Aorta (tissue), 5 donors: ENCODE measurements at regions not wholly inside any gene's neighbourhood (a gene's known extent, or its start where the extent isn't known, plus 50 kb on each side); places are given as distances from the start of the nearest gene placed in this dataset.

Experiments
- ATAC-seq: fragments of 200-7000 bp; cut with Tn5 transposase; one replicate; pipeline ENCODE4 v1.9.1; 2022; ENCODE audit warnings: moderate library complexity; ENCODE audit not compliant: low FRiP score
- DNase-seq, 2 donors: peaks; one replicate each; pipeline ENCODE4 v3.0.0-alpha.2; 2020
- H3K27ac ChIP-seq, 2 donors: one replicate each; pipeline ENCODE4 v1.5.1; 2013; ENCODE audit warnings: low read length in 2 of 2, mild to moderate bottlenecking in 2 of 2, moderate library complexity in 2 of 2, control low read depth in 1 of 2, inconsistent platforms in 1 of 2, low read depth in 1 of 2
- H3K27me3 ChIP-seq, 2 donors: one replicate each; pipeline ENCODE4 v1.6.1; 2013; ENCODE audit warnings: control low read depth in 1 of 2, low read length in 1 of 2, mild to moderate bottlenecking in 1 of 2, moderate library complexity in 1 of 2; ENCODE audit not compliant: insufficient read depth in 2 of 2, control insufficient read depth in 1 of 2
- H3K36me3 ChIP-seq, 2 donors: one replicate each; pipeline ENCODE4 v1.6.1; 2013; ENCODE audit warnings: control low read depth in 1 of 2, low read length in 1 of 2, mild to moderate bottlenecking in 1 of 2; ENCODE audit not compliant: insufficient read depth in 2 of 2, control insufficient read depth in 1 of 2
- H3K4me1 ChIP-seq, 2 donors: one replicate each; pipeline ENCODE4 v1.6.1; 2013; ENCODE audit warnings: low read length in 2 of 2, control low read depth in 1 of 2, mild to moderate bottlenecking in 1 of 2, moderate library complexity in 1 of 2; ENCODE audit not compliant: insufficient read depth in 2 of 2, control insufficient read depth in 1 of 2
- H3K4me3 ChIP-seq, 2 donors: one replicate each; pipeline ENCODE4 v1.5.1; 2013; ENCODE audit warnings: low read length in 2 of 2, control low read depth in 1 of 2, mild to moderate bottlenecking in 1 of 2
- H3K9me3 ChIP-seq: one replicate; pipeline ENCODE4 v1.6.1; 2013; ENCODE audit warnings: mild to moderate bottlenecking, low read length; ENCODE audit not compliant: control insufficient read depth
- WGBS, 2 donors: extraction: QIAGEN DNeasy Blood & Tissue Kit; methylation state at CpG; one replicate each; pipeline ENCODE4 v1.1.7; 2013; 5-methylcytosine and 5-hydroxymethylcytosine counted together
- intact Hi-C, 2 donors: fragments of 100-400 bp; cut with DNase I; formaldehyde crosslinking; loops; one replicate each; pipeline versions ENCODE4 v1.14.2 to v1.15.0; 2022
- donor health status: healthy with polysubstance abuse.
- donor health status: Bipolar disorder and iron deficiency.
- donor health status: DM: no; HTN: no; CAD: no.
- donor health status: DM: no; HTN: no; CAD: no.
- donor health status: DM: yes; HTN: yes; CAD: no.

DNA sequence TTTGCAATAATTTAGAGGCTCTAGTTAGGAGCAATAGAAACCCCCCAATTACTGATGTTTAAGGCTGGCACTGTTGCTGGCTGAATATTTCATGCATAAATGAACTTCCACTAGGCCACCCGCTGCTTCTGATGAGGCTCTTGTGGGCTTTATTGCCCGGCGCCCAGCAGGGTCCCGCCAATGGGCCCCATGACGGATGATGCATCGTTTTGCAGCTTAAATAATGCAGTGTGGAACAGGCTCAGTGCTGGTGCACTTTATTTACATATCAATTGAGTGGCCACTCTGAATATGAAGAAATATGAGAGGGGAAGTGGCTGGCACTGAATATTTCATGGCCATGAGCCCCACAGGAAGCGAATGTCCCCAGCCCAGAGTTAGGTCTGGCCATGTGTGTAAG is 155.3 kb upstream of the MAFB start:
- WGBS, 2 donors = 85 to 88% methylated on average over 7 of the region's 7 CpGs
- intact Hi-C loops = no loop called here
- Histone ChIP-seq H3K27ac (no peak overlapping the region), H3K9me3 (peaks cover 4% of the 10 kb centered on the region), H3K36me3 (no peaks in the 10 kb centered on the region), H3K27me3 (no peaks in the 10 kb centered on the region), H3K4me1 (no peaks in the 10 kb centered on the region), H3K4me3 (no peak overlapping the region)
- ATAC-seq = no peak
- DNase-seq = no peak

DNA sequence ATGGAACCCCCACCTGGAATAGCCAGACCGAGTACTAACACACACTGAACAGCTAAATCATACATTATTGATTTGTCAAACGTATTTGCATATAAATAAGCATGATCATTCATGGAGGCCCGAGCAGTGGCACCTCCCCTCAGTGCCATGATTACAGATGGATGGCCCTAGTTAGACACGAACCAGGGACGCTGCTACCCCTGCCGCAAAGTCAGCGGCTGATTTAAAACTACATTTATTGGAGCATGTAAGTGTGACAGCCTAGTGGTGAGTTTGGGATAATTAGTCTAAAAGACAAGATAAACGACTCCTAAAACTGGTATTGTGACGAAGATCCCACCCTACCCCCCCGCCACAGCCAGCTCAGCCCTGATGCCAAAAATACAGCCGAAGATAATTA is 159.1 kb upstream of the MAFB start:
- H3K9me3 ChIP-seq = peaks cover 4% of the 10 kb centered on the region
- no peak overlapping the region for H3K4me3 ChIP-seq
- WGBS, 2 donors = 85 to 91% methylated on average over 11 of the region's 11 CpGs
- H3K27ac ChIP-seq = no peak overlapping the region
- H3K27me3 ChIP-seq = no peaks in the 10 kb centered on the region
- H3K4me1 ChIP-seq = no peaks in the 10 kb centered on the region
- intact Hi-C loops = no loop called here
- no peak for ATAC-seq
- DNase-seq = no peak
- no peaks in the 10 kb centered on the region for H3K36me3 ChIP-seq

DNA sequence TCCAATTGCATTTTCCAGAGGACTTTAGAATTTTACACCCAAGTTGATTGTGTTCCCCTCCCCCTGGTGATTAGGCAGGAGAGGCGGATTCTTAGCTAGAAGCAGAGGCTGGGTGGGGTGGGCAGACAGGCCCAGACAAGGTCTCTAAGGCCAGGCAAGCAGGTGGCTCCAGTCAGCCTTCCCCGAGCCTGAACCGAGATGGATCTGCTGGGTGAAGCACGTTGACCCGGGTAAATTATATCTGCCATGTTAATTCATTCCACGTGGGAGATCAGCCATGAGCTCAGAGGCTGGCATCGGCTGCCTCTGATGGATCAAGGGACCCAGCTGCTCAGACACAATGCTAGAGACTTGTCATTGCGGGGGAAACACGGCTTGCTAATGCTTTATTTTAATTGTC is 159.5 kb upstream of the MAFB start:
- Histone ChIP-seq H3K36me3 (no peaks in the 10 kb centered on the region), H3K4me3 (no peak overlapping the region), H3K27ac (no peak overlapping the region), H3K4me1 (no peaks in the 10 kb centered on the region), H3K9me3 (peaks cover 4% of the 10 kb centered on the region), H3K27me3 (no peaks in the 10 kb centered on the region)
- intact Hi-C loops = no loop called here
- WGBS, 2 donors = 88 to 92% methylated on average over 9 of the region's 9 CpGs
- no peak for ATAC-seq
- DNase-seq = no peak

DNA sequence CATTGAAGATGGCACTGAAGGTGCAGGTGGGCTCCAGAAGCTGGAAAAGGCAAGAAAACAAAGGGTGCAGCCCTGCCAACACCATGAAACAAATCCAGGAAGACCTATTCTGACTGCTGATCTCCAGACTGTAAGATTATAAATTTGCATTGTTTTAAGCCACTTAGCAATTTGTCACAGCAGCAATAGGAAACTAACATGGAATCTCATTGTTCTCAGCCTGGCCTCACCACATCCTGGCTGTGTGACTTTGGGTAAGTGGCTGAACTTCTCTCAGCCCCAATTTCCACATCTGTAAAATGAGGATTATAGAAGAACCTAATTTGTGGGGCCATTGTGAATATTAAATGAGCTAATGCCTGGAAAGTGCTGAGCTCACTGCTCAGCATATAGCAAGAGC is 160.4 kb upstream of the MAFB start:
- peaks cover 4% of the 10 kb centered on the region for H3K9me3 ChIP-seq
- no peak overlapping the region for H3K27ac ChIP-seq
- no peaks in the 10 kb centered on the region for H3K4me1 ChIP-seq
- ATAC-seq = no peak
- H3K4me3 ChIP-seq = no peak overlapping the region
- H3K36me3 ChIP-seq = no peaks in the 10 kb centered on the region
- DNase-seq = no peak
- intact Hi-C loops = no loop called here
- H3K27me3 ChIP-seq = no peaks in the 10 kb centered on the region

DNA sequence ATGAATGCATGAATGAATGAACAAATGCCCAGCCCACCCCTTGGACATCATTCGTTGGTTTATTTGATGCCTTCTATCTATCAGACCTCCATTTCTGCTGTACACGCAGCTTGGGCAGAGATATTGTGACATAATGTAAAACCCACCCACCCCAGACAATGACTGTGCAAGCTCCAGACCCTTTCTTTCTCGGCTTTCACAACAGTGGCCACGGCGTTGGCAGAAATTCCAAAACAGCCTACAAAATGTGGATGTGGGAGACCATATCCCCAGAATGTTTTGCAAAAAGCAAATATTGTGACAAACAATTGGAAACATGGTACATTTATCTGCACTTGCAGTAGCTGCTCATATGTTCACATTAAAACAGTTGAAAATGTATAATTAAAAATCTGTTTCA is 162.0 kb upstream of the MAFB start:
- ATAC-seq (no peak), DNase-seq (no peak)
- Histone ChIP-seq H3K36me3 (no peaks in the 10 kb centered on the region), H3K9me3 (peaks cover under 1% of the 10 kb centered on the region), H3K4me3 (no peak overlapping the region), H3K27me3 (no peaks in the 10 kb centered on the region), H3K27ac (no peak overlapping the region), H3K4me1 (no peaks in the 10 kb centered on the region)
- WGBS, 2 donors = 87 to 88% methylated on average over 5 of the region's 5 CpGs
- intact Hi-C loops = no loop called here

DNA sequence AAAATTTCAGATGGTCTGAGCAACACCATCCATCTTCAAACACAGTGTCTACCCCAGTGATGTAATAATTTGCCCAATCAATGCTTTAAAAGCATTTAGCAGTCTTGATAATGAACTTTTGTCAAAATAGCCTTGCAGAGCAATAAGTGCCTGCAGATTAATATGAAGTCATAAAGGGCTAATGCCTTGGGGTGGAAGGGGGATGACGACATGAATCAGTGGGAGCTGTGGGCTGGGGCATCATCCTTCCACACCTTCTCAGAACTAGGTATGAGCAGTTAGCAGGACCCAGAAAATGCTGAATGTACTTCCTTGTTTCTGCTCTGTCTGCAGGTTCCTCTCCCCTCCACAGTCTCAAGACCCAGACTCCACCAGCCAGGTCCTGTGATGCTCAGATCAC is 166.2 kb upstream of the MAFB start:
- no peak for DNase-seq
- WGBS, 2 donors = 84 to 92% methylated on average over 1 of the region's 1 CpG

DNA sequence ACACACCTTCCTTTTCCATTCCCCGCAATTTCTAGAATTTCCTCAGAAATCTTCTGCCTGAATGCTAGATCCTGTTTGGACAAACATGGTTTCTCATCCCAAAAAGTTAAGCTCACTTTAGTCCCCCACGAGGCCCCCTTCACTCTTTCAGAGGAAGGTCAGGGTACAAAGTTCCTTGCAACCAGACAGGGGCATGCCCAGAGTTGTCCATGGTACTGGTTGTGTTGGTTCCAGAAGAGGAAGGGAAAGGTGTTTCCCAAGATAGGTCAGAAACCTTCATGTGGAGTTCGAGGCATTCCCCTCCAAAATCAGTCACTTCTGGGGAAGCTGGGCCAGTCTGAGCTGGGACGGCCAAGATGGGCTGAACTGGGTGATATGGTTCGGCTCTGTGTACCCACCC is 167.6 kb upstream of the MAFB start:
- no peaks in the 10 kb centered on the region for H3K27me3 ChIP-seq
- 96 to 98% methylated on average over 5 of the region's 5 CpGs for WGBS, 2 donors
- no peaks in the 10 kb centered on the region for H3K36me3 ChIP-seq
- intact Hi-C loops = no loop called here
- H3K9me3 ChIP-seq = no peaks in the 10 kb centered on the region
- DNase-seq (no peak), ATAC-seq (no peak)
- no peaks in the 10 kb centered on the region for H3K4me1 ChIP-seq
- H3K27ac ChIP-seq = no peak overlapping the region
- no peak overlapping the region for H3K4me3 ChIP-seq

More for the DNA sequence above, 166.2 kb upstream of the MAFB start:
- Histone ChIP-seq H3K27me3 (no peaks in the 10 kb centered on the region), H3K9me3 (no peaks in the 10 kb centered on the region), H3K4me3 (no peak overlapping the region), H3K27ac (no peak overlapping the region), H3K4me1 (no peaks in the 10 kb centered on the region), H3K36me3 (no peaks in the 10 kb centered on the region)
- no peak for ATAC-seq
- intact Hi-C loops = no loop called here

DNA sequence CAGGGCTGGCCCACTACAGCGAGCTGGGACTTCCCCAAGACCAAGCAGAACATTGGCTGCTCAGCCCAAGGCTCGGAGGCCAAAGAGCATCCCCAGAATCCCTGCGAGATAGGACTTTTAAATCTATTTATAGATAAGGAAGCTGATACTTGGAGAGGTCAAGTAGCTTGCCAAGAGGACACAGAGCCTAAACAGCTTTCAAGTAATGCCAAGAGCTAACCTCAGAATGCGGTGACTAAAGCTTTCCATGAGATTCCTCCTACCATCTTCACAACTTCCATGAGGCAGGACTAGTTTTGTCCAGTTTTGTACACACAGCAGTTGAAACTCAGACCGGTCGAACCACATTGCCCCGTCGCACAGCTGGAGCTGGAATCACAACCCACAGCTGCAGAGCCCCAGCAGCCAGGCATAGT is 168.1 kb upstream of the TOP1 start:
- Histone ChIP-seq H3K27me3 (no peaks in the 10 kb centered on the region), H3K9me3 (no peaks in the 10 kb centered on the region), H3K4me3 (no peak overlapping the region), H3K27ac (no peak overlapping the region), H3K36me3 (no peaks in the 10 kb centered on the region), H3K4me1 (no peaks in the 10 kb centered on the region)
- DNase-seq = no peak
- 93 to 97% methylated on average over 8 of the region's 8 CpGs for WGBS, 2 donors
- intact Hi-C loops = loop anchor here in 1 of 2 donors (10.0 kb wide), 1 partner anchor 116 kb away; no protein-coding TSS in a partner anchor
- no peak for ATAC-seq

DNA sequence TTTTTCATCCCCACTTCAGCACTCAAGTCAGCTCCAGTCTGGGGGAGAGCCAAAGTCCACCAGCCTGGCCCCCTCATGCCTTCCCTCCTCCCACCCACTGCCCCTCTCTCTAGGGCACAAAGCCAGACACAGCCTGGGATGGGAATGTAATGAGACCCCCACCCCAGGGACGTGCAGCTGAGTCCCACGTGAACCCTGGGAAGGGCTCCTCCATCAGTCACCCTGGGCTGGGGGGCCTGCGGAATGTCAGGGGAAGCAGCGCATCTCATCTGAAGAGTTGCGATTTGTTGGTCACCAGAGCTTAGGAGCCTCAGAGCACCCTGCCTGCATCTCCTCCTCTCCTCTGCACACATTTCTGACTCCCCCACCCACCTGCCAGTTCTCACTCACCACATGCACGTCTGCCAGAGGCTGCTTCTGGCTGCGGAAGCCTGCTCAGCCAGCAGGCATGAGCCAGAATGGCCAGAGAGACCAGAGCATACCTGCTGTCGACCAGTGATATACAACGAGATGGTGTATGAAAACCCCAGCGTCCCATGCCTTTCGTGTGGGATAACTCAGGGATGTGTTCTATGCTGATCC is 167.1 kb upstream of the TOP1 start:
- no peak for DNase-seq
- Histone ChIP-seq H3K4me1 (peaks cover 0 to 1% of the 10 kb centered on the region in 2 donors), H3K9me3 (no peaks in the 10 kb centered on the region), H3K4me3 (no peak overlapping the region), H3K27ac (no peak overlapping the region), H3K36me3 (no peaks in the 10 kb centered on the region), H3K27me3 (no peaks in the 10 kb centered on the region)
- ATAC-seq = no peak
- 80% methylated on average over 11 of the region's 11 CpGs for WGBS, 2 donors
- intact Hi-C loops = loop anchor here in 1 of 2 donors (10.0 kb wide), 1 partner anchor 117 kb away; no protein-coding TSS in a partner anchor
